ENCODE measurements at regions not wholly inside any gene's neighbourhood (a gene's known extent, or its start where the extent isn't known, plus 50 kb on each side); places are given as distances from the start of the nearest gene placed in this dataset.
A peak's percentile ranks its signal among the peaks of the same experiment; 100 is the strongest.

DNA sequence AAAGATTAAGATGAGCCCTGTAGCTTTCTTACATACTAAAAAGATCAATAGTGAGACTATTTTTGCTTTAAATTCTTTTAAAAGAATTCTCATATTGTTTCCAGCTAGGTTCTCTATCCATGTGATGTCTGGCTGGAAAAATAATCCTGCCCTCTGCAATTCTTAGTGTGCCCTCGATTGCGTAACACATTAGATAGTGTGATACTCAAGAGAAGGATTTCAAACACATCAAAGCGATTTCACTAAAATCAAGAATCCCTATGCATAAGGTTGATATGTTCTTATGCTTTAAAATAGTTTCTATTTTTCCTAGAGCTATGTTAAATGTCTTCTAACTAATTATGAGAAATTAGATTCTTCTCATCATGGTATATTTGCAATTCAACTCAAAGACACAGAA lies 127.3 kb upstream of the PLEKHA5 start:
- Histone ChIP-seq H3K36me3 (ENCODE audit: control insufficient read depth, insufficient read depth, low read length) (no peaks in the 10 kb centered on the region), H3K79me2 (ENCODE audit: control insufficient read depth, insufficient read depth, low read length) (no peaks in the 10 kb centered on the region), H3K4me1 (replicated peaks in 1 of 2; ENCODE audit: control insufficient read depth in 2 of 2, insufficient read depth in 2 of 2, low read length in 2 of 2) (no peaks in the 10 kb centered on the region), H4K20me1 (replicated peaks; ENCODE audit: control insufficient read depth, insufficient read depth, low read length) (no peaks in the 10 kb centered on the region), H2AFZ (ENCODE audit: low read depth, low read length) (no peak overlapping the region), H3K27me3 (ENCODE audit: control insufficient read depth in 2 of 2, insufficient read depth in 2 of 2, low read length in 2 of 2) (no peaks in the 10 kb centered on the region; a peak in 1 of 5 replicates), H3K9me3 (replicated peaks; ENCODE audit: control insufficient read depth, insufficient read depth, low read depth, low read length) (no peaks in the 10 kb centered on the region), H3K4me2 (ENCODE audit: insufficient read depth, low read length) (no peak overlapping the region), H3K27ac (ENCODE audit: extremely low read depth, low read depth, low read length) (no peak overlapping the region), H3K9ac (ENCODE audit: insufficient read depth in 1 of 2, low read depth in 2 of 2, low read length in 2 of 2) (no peak overlapping the region), H3K9me1 (ENCODE audit: control insufficient read depth, insufficient read depth, low read length) (no peaks in the 10 kb centered on the region), H3K4me3 (no peak overlapping the region)
- POLR2A ChIA-PET = no interaction called here
- DNase-seq (ENCODE audit: extremely low read depth in 1 of 4, low spot score in 3 of 4) (no peak), ATAC-seq (no peak), FAIRE-seq (no peak)
- TF ChIP-seq CEBPG (CRISPR knock-in tag; IDR thresholded peaks at IDR 0.05) (no peak), CEBPG (tag; conservative IDR thresholded peaks at IDR 0.05 in 1 of 2, IDR thresholded peaks at IDR 0.05 in 1 of 2) (peak; percentile 50 to 91), SRSF3 (IDR thresholded peaks at IDR 0.05; ENCODE audit: insufficient read depth, low read length) (no peak), CEBPB (tag; IDR thresholded peaks at IDR 0.05) (peak; percentile 84)
- CTCF ChIA-PET (ENCODE audit: low intra/inter-chr PET ratio) = no interaction called here
- intact Hi-C loops (cut with micrococcal nuclease) (no loop called here), in situ Hi-C loops (cut with MboI) (no loop called here)
- WGBS (ENCODE audit: insufficient coverage, low coverage, missing lambda C conversion rate) = 41% methylated on average over 3 of the region's 3 CpGs
- BruUV-seq (replicated peaks) = no TSS peak

DNA sequence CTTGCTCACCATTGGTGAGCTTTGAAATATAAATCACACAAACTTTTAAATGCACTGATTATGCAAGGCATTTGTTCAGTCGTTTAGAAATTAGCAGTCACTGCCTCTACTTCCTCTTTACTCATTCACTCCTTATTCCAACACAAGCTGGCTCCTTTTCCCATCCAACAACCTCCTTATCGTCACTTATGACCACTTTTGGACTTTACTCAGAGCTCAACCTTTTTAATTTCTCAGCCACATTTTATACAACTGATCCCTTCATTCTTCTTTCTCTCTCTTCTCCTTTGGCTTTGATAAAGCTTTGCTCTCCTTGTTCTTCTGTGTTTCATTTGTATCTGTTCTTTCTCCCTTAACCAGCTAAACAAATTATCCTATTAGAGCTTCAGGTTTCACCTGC lies 126.4 kb upstream of the PLEKHA5 start:
- no peak for FAIRE-seq
- Histone ChIP-seq H3K79me2 (ENCODE audit: control insufficient read depth, insufficient read depth, low read length) (no peaks in the 10 kb centered on the region), H3K27ac (ENCODE audit: extremely low read depth, low read depth, low read length) (no peak overlapping the region), H3K36me3 (ENCODE audit: control insufficient read depth, insufficient read depth, low read length) (no peaks in the 10 kb centered on the region), H3K27me3 (ENCODE audit: control insufficient read depth in 2 of 2, insufficient read depth in 2 of 2, low read length in 2 of 2) (no peaks in the 10 kb centered on the region; a peak in 1 of 5 replicates), H3K4me3 (no peak overlapping the region), H3K4me1 (replicated peaks in 1 of 2; ENCODE audit: control insufficient read depth in 2 of 2, insufficient read depth in 2 of 2, low read length in 2 of 2) (no peaks in the 10 kb centered on the region), H3K9me1 (ENCODE audit: control insufficient read depth, insufficient read depth, low read length) (no peaks in the 10 kb centered on the region), H3K9me3 (replicated peaks; ENCODE audit: control insufficient read depth, insufficient read depth, low read depth, low read length) (no peaks in the 10 kb centered on the region), H2AFZ (ENCODE audit: low read depth, low read length) (no peak overlapping the region), H3K9ac (ENCODE audit: insufficient read depth in 1 of 2, low read depth in 2 of 2, low read length in 2 of 2) (no peak overlapping the region), H4K20me1 (replicated peaks; ENCODE audit: control insufficient read depth, insufficient read depth, low read length) (no peaks in the 10 kb centered on the region), H3K4me2 (ENCODE audit: insufficient read depth, low read length) (no peak overlapping the region)
- ChIA-PET POLR2A (interaction anchor here (0.8 kb wide), 1 partner anchor 11 kb away, joined by 4 read pairs; no protein-coding TSS in a partner anchor), CTCF (ENCODE audit: low intra/inter-chr PET ratio) (no interaction called here)
- ATAC-seq = no peak
- in situ Hi-C loops (cut with MboI) = no loop called here
- WGBS (ENCODE audit: insufficient coverage, low coverage, missing lambda C conversion rate) = 0% methylated on average over 2 of the region's 2 CpGs
- BruUV-seq (replicated peaks) = no TSS peak
- intact Hi-C loops (cut with micrococcal nuclease) = no loop called here
- no peak for DNase-seq (ENCODE audit: extremely low read depth in 1 of 4, low spot score in 3 of 4)
- TF ChIP-seq ZNF280A (IDR thresholded peaks at IDR 0.05; ENCODE audit: low read depth, partially characterized antibody) = no peak
- TF ChIP-seq, protein P1, sequence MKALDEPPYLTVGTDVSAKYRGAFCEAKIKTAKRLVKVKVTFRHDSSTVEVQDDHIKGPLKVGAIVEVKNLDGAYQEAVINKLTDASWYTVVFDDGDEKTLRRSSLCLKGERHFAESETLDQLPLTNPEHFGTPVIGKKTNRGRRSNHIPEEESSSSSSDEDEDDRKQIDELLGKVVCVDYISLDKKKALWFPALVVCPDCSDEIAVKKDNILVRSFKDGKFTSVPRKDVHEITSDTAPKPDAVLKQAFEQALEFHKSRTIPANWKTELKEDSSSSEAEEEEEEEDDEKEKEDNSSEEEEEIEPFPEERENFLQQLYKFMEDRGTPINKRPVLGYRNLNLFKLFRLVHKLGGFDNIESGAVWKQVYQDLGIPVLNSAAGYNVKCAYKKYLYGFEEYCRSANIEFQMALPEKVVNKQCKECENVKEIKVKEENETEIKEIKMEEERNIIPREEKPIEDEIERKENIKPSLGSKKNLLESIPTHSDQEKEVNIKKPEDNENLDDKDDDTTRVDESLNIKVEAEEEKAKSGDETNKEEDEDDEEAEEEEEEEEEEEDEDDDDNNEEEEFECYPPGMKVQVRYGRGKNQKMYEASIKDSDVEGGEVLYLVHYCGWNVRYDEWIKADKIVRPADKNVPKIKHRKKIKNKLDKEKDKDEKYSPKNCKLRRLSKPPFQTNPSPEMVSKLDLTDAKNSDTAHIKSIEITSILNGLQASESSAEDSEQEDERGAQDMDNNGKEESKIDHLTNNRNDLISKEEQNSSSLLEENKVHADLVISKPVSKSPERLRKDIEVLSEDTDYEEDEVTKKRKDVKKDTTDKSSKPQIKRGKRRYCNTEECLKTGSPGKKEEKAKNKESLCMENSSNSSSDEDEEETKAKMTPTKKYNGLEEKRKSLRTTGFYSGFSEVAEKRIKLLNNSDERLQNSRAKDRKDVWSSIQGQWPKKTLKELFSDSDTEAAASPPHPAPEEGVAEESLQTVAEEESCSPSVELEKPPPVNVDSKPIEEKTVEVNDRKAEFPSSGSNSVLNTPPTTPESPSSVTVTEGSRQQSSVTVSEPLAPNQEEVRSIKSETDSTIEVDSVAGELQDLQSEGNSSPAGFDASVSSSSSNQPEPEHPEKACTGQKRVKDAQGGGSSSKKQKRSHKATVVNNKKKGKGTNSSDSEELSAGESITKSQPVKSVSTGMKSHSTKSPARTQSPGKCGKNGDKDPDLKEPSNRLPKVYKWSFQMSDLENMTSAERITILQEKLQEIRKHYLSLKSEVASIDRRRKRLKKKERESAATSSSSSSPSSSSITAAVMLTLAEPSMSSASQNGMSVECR (CRISPR knock-in tag; IDR thresholded peaks at IDR 0.05) = no peak
- no peak for TF ChIP-seq NR2C2 (CRISPR knock-in tag; IDR thresholded peaks at IDR 0.05)
- no peak for TF ChIP-seq NR2C2 (tag; IDR thresholded peaks at IDR 0.05)
- TF ChIP-seq GTF2E2 (tag; IDR thresholded peaks at IDR 0.05) = no peak
- TF ChIP-seq RFX1 (IDR thresholded peaks at IDR 0.05) = no peak
- no peak for TF ChIP-seq TAF7 (tag; IDR thresholded peaks at IDR 0.05)
- TF ChIP-seq ZNF764 (CRISPR knock-in tag; IDR thresholded peaks at IDR 0.05; ENCODE audit: low read depth) = no peak

Measured in K562 (cell line).